Spleen (tissue), 11 donors: ENCODE measurements at regions not wholly inside any gene's neighbourhood (a gene's known extent, or its start where the extent isn't known, plus 50 kb on each side); places are given as distances from the start of the nearest gene placed in this dataset.
"Not testable (repeated sequence)": the region's sequence is repeated elsewhere in the genome, so short reads cannot be mapped to it uniquely, and the experiment has no call there.

Experiments used
- DNase-seq: peaks from one replicate; pipeline ENCODE4 v3.0.0-alpha.2; 2020
- H3K27ac ChIP-seq, 8 donors: fragments of 200-600 bp; sonication (generic) in 7 of 8; 1 replicate in 4 of 8; 2 replicates in 4 of 8; pipeline versions ENCODE4 v1.5.0 to v1.8.0; 2016 to 2021; ENCODE audit warnings: inconsistent platforms in 4 of 8, mild to moderate bottlenecking in 4 of 8, moderate library complexity in 1 of 8
- H3K27me3 ChIP-seq, 7 donors: fragments of 200-600 bp; sonication (generic) in 6 of 7; replicated peaks in 1 of 7; 1 replicate in 4 of 7; 2 replicates in 3 of 7; pipeline versions ENCODE4 v1.5.0 to v1.8.0; 2016 to 2021; ENCODE audit warnings: inconsistent platforms in 3 of 7, mild to moderate bottlenecking in 1 of 7
- H3K36me3 ChIP-seq, 6 donors: fragments of 200-600 bp; sonication (generic) in 5 of 6; 1 replicate in 4 of 6; 2 replicates in 2 of 6; pipeline versions ENCODE4 v1.5.0 to v1.8.0; 2016 to 2021; ENCODE audit warnings: inconsistent platforms in 2 of 6
- H3K4me1 ChIP-seq, 6 donors: fragments of 200-600 bp; sonication (generic) in 5 of 6; 1 replicate in 3 of 6; 2 replicates in 3 of 6; pipeline versions ENCODE4 v1.5.0 to v1.8.0; 2016 to 2021; ENCODE audit warnings: inconsistent platforms in 3 of 6
- H3K4me3 ChIP-seq, 8 donors: fragments of 200-600 bp; sonication (generic) in 7 of 8; 1 replicate in 4 of 8; 2 replicates in 4 of 8; pipeline versions ENCODE4 v1.5.0 to v1.8.0; 2016 to 2021; ENCODE audit warnings: inconsistent platforms in 4 of 8, mild to moderate bottlenecking in 4 of 8, moderate library complexity in 2 of 8
- H3K9me3 ChIP-seq, 8 donors: fragments of 200-600 bp; sonication (generic) in 7 of 8; 1 replicate in 4 of 8; 2 replicates in 4 of 8; pipeline versions ENCODE4 v1.5.0 to v1.8.0; 2016 to 2021; ENCODE audit warnings: inconsistent platforms in 4 of 8
- POLR2A ChIP-seq, 3 donors: fragments of 450-650 bp; IDR thresholded peaks; one replicate each; pipeline ENCODE4 v1.5.1; 2017; ENCODE audit warnings: antibody characterized with exemption in 3 of 3, mild to moderate bottlenecking in 1 of 3
- POLR2AphosphoS5 ChIP-seq, 3 donors: sonication (generic); formaldehyde crosslinking; IDR thresholded peaks; one replicate each; pipeline ENCODE4 v1.5.1; 2017; ENCODE audit warnings: antibody characterized with exemption in 3 of 3
- WGBS, 5 donors: extraction: QIAGEN DNeasy Blood & Tissue Kit in 3 of 5; methylation state at CpG; one replicate each; pipeline versions ENCODE4 v1.1.5 to v1.1.7; 2013 to 2018; 5-methylcytosine and 5-hydroxymethylcytosine counted together
- intact Hi-C: fragments of 100-400 bp; cut with DNase I; formaldehyde crosslinking; loops from one replicate; pipeline ENCODE4 v1.15.0; 2023; ENCODE audit warnings: low total_unique reads
- TF ChIP-seq, protein P1 (sequence below), 11 experiments: fragments of 200-600 bp in 7 of 11; fragments of 450-650 bp in 4 of 11; sonication (generic) in 4 of 11; IDR thresholded peaks in 8 of 11; conservative IDR thresholded peaks in 3 of 11; 1 replicate in 7 of 11; 2 replicates in 4 of 11; pipeline versions ENCODE4 v1.4.0 to v1.8.0; 2016 to 2021; ENCODE audit warnings: antibody characterized with exemption in 11 of 11, inconsistent platforms in 4 of 11, mild to moderate bottlenecking in 1 of 11
- donor health status: healthy with polysubstance abuse.
- donor health status: DM: no; HTN: no; CAD: no; lungs with moderate emphysema.
- donor health status: DM: no; HTN: no; CAD: no.
- donor health status: Bipolar disorder and iron deficiency.
- donor health status: healthy.
- donor health status: DM: no; HTN: no; CAD: no.
- donor health status: DM: yes; HTN: yes; CAD: no.

DNA sequence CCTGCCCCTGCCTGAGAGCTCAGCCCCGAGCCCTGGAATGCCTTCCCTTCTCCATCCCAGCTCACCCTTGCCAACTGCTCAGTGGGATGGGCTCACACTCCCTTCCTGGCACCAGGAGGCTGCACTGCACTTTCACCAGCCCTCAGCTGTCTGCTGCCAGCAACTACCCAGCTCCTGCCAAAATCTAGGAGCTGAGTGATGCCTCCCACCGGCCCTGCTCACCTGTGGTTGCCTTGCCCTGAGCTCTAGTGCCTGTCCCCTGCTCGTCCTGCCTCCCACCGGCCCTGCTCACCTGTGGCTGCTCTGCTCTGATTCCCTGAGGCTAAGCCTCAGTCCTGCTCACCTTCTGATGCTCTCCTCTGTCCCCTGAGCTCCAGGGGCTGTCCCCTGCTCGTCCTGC, 119.8 kb downstream of the TMEM121 start:
- Histone ChIP-seq H3K4me3 (peak overlapping the region in 6 of 8 donors; percentile 10 to 69 (median 35)), H3K4me1 (peaks cover 0 to 22% (median 0%) of the 10 kb centered on the region in 6 donors), H3K36me3 (no peaks in the 10 kb centered on the region), H3K9me3 (peaks cover 0 to 5% (median 0%) of the 10 kb centered on the region in 8 donors), H3K27ac (peak overlapping the region in 3 of 8 donors; percentile 52 to 78 (median 69)), H3K27me3 (peaks cover 0 to 4% (median 0%) of the 10 kb centered on the region in 7 donors)
- peak; percentile 73 for DNase-seq
- TF ChIP-seq POLR2AphosphoS5 (IDR thresholded peaks at IDR 0.05): no peak
- TF ChIP-seq POLR2A (IDR thresholded peaks at IDR 0.05): no peak
- TF ChIP-seq, protein P1, sequence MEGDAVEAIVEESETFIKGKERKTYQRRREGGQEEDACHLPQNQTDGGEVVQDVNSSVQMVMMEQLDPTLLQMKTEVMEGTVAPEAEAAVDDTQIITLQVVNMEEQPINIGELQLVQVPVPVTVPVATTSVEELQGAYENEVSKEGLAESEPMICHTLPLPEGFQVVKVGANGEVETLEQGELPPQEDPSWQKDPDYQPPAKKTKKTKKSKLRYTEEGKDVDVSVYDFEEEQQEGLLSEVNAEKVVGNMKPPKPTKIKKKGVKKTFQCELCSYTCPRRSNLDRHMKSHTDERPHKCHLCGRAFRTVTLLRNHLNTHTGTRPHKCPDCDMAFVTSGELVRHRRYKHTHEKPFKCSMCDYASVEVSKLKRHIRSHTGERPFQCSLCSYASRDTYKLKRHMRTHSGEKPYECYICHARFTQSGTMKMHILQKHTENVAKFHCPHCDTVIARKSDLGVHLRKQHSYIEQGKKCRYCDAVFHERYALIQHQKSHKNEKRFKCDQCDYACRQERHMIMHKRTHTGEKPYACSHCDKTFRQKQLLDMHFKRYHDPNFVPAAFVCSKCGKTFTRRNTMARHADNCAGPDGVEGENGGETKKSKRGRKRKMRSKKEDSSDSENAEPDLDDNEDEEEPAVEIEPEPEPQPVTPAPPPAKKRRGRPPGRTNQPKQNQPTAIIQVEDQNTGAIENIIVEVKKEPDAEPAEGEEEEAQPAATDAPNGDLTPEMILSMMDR (IDR thresholded peaks at IDR 0.05 in 8 of 11, conservative IDR thresholded peaks at IDR 0.05 in 3 of 11): no peak
- 57 to 62% (median 60%) methylated on average over 4 to 5 of the region's 5 CpGs for WGBS, 5 donors
- intact Hi-C loops: no loop called here

DNA sequence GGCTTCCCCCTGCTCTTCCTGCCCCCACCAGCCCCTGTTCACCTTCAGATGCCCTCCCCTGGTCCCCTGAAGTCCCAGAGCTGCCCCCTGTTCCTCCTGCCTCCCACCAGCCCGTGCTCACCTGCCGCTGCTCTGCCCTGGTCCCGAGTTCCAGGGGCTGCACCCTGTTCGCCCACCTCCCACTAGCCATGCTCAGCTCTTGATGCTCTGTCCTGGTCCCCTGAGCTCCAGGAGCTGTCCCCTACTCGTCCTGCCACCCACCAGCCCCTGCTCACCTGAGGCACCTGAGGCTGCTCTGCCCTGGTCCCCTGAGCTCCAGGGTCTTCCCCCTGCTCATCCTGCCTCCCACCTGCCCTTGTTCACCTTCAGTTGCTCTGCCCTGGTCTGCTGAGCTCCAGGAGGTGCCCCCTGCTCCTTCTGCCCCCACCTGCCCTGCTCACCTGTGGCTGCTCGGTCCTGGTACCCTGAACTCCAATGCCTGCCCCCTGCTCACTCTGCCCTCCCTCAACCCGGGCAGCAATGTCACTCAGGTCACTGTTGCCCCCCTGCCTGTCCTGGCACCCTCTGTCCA, 120.4 kb downstream of the TMEM121 start:
- H3K36me3 ChIP-seq, DNase-seq, H3K9me3 ChIP-seq, H3K27me3 ChIP-seq, intact Hi-C loops: not testable (repeated sequence)
- peak overlapping the region in 5 of 8 donors; percentile 13 to 78 (median 52) for H3K27ac ChIP-seq
- H3K4me1 ChIP-seq: peaks cover 0 to 22% (median 0%) of the 10 kb centered on the region in 6 donors
- WGBS, 5 donors: 63 to 73% (median 65%) methylated on average over 7 of the region's 7 CpGs
- peak overlapping the region in 5 of 8 donors; percentile 24 to 69 (median 40) for H3K4me3 ChIP-seq

DNA sequence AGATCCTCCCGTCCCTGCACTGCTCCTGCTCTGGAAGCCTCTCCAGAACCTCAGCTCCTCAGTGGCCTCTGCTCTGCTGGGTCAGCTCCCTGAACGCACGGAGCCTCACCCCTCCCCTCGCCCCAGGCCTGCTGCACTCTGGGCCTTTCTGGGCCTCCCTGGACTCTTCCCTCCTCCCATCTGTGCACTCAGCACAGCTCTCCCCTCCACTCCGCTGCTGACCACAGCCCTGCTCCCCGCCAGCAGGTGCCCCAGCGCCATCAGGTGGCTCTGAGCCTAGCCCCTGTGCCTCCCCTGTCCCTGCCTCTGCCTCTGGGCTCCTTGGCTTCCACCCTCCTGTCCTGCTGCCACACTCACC, 121.0 kb downstream of the TMEM121 start:
- intact Hi-C loops: not testable (repeated sequence)
- WGBS, 5 donors: 64 to 81% (median 70%) methylated on average over 7 of the region's 7 CpGs

DNA sequence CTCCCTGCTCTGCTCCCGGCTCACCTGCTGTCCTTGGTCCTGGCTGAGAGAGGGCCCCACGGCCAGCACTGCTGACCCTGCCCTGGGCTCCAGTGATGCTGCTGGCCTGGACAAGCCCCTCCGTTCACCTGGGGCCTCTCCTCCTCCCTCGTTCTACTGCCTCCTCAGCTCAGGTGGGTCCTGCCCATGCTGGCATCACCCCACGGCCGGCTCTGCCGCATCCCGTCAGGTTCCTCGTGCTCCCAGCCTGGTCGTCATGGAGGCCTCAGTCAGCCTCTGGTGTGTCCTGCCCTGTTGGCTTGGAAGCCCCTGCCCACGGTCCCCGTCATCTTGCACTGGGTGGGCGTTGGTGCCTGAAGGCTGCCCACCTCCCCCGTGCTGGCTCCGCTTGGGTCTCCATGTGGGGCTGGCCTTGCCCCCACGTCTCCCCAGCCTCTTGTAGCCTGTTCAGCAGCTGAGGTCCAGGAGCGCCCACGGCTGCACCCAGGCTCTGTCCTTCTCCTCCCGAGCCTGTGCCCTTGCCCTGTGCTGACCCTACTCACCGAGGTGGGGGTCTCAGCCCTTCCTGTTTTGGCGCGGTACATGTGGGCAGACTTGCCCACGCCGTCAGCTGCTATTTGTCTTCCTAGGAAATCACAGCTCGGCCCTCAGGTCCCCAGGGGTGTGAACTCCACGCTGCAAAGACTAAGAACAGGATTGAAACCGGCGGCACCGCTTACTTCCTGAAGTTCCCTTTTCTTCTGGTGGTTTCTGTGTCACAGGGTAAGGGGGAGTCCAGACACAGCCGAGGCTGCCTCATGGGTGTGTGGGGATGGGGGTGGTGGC, 121.6 kb downstream of the TMEM121 start:
- H3K9me3 ChIP-seq: peaks cover 0 to 5% (median 0%) of the 10 kb centered on the region in 8 donors
- intact Hi-C loops: no loop called here
- H3K4me1 ChIP-seq: peaks cover 0 to 22% (median 0%) of the 10 kb centered on the region in 6 donors
- peak overlapping the region in 6 of 8 donors; percentile 12 to 78 (median 42) for H3K27ac ChIP-seq
- H3K27me3 ChIP-seq: peaks cover 0 to 4% (median 0%) of the 10 kb centered on the region in 7 donors
- WGBS, 5 donors: 61 to 84% (median 74%) methylated on average over 14 to 30 of the region's 30 CpGs
- H3K4me3 ChIP-seq: peak overlapping the region in 6 of 8 donors; percentile 24 to 69 (median 35)
- no peaks in the 10 kb centered on the region for H3K36me3 ChIP-seq
- peak; percentile 78 for DNase-seq
- TF ChIP-seq POLR2A (IDR thresholded peaks at IDR 0.05): no peak
- TF ChIP-seq POLR2AphosphoS5 (IDR thresholded peaks at IDR 0.05): no peak
- TF ChIP-seq, protein P1 (IDR thresholded peaks at IDR 0.05 in 8 of 11, conservative IDR thresholded peaks at IDR 0.05 in 3 of 11): no peak

More for the DNA sequence above, 121.0 kb downstream of the TMEM121 start:
- Histone ChIP-seq H3K27ac (peak overlapping the region in 5 of 8 donors; percentile 13 to 78 (median 52)), H3K4me1 (peaks cover 0 to 22% (median 0%) of the 10 kb centered on the region in 6 donors), H3K4me3 (peak overlapping the region in 6 of 8 donors; percentile 24 to 69 (median 35))
- H3K27me3 ChIP-seq, H3K9me3 ChIP-seq, H3K36me3 ChIP-seq: not testable (repeated sequence)
- peak; percentile 76 for DNase-seq

DNA sequence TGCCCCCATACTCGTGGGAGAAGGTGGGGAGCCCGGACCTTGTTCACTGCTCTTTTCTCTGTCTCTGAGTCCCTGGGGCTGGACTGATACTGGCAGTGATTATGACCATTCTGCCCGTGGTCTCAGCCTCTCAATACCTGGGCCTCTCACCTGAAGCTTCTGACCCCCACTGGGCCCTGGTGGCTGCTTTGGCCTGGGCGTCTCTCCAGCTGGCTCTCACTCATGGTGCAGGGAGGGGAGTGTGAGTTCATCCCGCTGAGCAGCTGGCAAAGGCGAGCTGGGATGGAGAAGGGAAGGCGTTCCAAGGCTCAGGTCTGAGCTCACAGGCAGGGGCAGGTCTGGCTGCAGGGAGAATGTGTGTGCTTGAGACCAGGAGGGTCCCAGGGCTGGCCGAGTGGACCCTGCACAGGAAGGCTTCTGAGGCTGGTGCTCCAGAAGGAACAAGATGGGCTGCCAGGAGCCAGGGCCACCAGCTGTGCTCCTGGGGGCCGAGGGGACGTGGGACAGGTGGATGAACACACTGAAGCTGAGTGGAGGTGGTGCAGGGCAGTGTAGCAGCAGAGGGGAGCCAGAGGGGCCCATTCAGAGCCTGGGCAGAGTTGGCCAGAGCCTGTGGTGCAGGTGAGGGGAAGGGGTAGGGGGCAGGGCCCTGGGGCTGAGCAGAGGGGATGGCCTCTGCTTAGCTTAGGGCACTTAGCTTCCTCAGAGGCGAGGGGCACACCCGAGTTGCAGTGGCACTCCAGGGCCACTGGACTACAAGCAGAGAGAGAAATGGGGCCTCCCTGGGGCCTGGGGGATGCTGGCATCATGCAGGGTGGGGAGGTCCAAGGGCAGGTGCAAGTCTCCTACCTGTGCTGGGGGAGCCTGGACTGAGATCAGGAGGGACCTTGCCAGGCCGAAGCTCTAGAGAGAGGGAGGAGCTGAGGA, 122.5 kb downstream of the TMEM121 start:
- intact Hi-C loops, H3K9me3 ChIP-seq, H3K27me3 ChIP-seq, H3K36me3 ChIP-seq: not testable (repeated sequence)
- H3K4me1 ChIP-seq: peaks cover 0 to 22% (median 0%) of the 10 kb centered on the region in 6 donors
- peak; percentile 59 for DNase-seq
- 71 to 79% (median 72%) methylated on average over 4 to 13 of the region's 13 CpGs for WGBS, 5 donors
- peak overlapping the region in 5 of 8 donors; percentile 12 to 78 (median 52) for H3K27ac ChIP-seq
- peak overlapping the region in 4 of 8 donors; percentile 25 to 69 (median 44) for H3K4me3 ChIP-seq

DNA sequence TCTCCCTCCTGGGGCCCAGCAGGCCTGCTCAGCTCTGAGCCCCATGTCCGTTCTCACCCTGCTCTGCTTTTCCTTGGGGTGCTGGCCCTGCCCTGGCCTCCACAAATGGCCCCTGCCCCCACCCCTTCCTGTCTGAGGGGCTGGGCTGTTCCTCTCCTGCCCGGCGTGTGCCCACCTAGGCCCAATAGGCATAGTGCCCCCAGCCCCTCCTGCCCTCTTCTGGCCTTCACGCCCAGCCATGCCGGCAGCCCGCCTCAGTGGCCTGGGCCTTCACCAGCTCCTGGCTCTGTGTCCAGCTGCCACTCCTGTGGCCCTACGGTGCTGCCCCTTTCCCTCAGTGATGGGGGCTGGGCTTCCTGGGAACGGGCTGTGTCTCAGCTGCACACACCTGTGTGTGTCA, 125.9 kb downstream of the TMEM121 start:
- H3K27me3 ChIP-seq, H3K27ac ChIP-seq, H3K4me3 ChIP-seq, H3K36me3 ChIP-seq, intact Hi-C loops: not testable (repeated sequence)
- WGBS, 5 donors: 78 to 94% (median 91%) methylated on average over 3 to 7 of the region's 8 CpGs; no CpG with 5 or more reads in 1 of the 5 donors
- peaks cover 0 to 13% (median 8%) of the 10 kb centered on the region in 8 donors for H3K9me3 ChIP-seq
- H3K4me1 ChIP-seq: peaks cover 0 to 17% (median 0%) of the 10 kb centered on the region in 6 donors
- peak; percentile 63 for DNase-seq

DNA sequence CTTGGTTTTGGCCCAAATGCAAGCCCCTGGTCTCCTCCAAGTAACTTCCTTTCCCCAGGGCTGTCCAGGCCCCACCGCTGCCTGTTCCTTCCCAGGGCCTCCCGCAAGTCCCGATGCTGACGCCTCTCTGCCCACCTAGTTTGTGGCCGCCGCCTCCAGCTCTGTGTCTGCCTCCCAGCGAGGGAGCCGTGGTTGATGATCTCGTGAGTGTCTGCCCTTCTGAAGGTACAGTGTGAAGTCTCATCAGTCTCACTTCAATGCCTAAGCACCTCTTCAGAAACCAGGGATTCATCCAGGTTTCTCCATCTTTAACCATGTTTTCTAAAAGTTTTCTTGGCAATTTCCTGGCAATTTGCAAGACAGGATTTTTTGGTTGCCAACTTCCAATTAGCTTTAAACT, 127.5 kb downstream of the TMEM121 start:
- H3K4me3 ChIP-seq, intact Hi-C loops, H3K4me1 ChIP-seq, DNase-seq, H3K27ac ChIP-seq, H3K27me3 ChIP-seq, H3K36me3 ChIP-seq: not testable (repeated sequence)
- 50 to 88% (median 84%) methylated on average over 1 to 7 of the region's 9 CpGs for WGBS, 5 donors
- peaks cover 0 to 28% (median 21%) of the 10 kb centered on the region in 8 donors for H3K9me3 ChIP-seq
